HG03108 (cell line): ENCODE measurements at regions not wholly inside any gene's neighbourhood (a gene's known extent, or its start where the extent isn't known, plus 50 kb on each side); places are given as distances from the start of the nearest gene placed in this dataset.
A peak's percentile ranks its signal among the peaks of the same experiment; 100 is the strongest.

Experiments used
- ATAC-seq: cut with Tn5 transposase; IDR thresholded peaks from one replicate; pipeline ENCODE4 v1.9.1; 2021; ENCODE audit warnings: moderate library complexity; ENCODE audit not compliant: unreplicated experiment

- ATAC-seq: no peak
Observed at GRCh38 chr16:85431431-85432124, 181.5 kb upstream of the GSE1 start.

DNA sequence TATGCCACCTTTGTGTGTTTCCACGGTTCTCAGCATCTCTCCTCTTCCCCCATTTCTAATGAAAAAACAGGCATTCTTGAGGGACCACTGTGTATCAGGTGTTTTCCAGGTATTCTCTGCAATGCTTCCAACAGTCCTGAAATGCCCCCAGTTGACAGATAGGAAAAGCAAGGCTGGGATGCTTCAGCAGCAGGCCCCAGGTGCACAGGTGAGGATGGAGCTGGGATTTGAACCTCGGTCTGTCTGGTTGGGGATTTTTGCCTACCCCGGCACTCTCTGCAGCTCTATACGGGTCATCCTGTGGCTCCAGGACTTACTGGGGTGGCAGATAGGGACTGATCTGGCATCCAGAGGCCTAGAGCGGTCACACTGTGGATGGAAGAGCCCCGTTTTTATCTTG, 180.5 kb upstream of the GSE1 start:
- ATAC-seq: no peak

DNA sequence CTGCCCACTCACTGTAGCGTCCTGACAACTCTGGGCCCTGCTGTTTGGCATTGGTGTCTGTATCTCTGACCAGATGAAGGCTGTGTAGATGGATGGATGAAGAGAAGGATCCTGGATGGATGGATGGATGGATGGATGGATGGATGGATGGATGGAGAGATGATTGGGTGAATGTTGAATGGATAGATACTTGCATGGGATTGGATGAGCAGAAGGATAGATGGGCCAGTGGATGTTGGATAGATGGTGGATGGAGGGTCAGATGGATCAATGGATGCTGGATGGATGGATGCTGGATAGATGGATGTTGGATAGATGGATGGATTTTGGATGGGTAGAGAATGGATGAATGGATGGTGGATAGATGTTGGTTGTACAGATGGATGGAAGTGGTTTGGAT, 179.6 kb upstream of the GSE1 start:
- no peak for ATAC-seq

DNA sequence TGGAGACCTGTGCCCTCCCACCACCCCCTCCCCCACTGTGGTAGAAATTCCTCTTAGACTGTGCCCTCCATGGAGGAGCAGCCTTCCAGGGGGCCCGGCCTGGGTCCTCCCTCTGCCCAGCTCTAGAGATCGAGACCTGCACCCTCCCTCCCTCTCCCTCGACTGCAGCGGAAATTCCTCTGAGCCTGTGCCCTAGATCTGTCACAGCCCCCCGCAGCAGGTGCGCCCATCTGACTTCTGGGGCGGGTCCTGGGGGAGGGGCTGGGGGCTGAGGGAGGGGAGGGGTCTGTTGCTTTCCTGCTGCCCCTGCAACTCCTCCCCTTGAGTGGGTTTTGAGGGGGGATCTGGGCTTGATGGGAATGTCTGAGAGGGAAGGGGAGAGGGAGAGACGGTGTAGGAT, 177.8 kb upstream of the GSE1 start:
- no peak for ATAC-seq

- ATAC-seq: no peak
Observed at GRCh38 chr16:85435700-85436099, 177.4 kb upstream of the GSE1 start.

DNA sequence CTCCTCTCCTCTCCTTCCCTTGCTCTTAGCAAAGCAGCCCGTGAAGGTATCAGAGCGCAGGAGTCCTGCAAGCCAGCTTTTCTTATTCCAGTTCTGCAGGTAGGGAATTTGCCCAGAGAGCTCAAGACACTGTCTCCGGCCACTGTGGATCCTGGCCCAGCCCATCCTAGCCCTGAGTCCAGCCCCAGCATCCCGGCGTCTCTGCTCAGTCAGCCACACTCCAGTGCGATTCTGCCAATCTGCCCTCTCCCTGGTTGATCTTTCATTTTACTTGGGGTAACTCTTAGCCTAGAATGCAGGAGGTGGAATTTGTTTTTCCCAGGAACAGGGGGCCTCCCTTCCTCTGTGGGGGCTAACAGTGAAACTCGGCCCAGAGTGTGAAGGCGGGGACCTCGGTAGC, 176.9 kb upstream of the GSE1 start:
- ATAC-seq: no peak

- ATAC-seq: no peak
Observed at GRCh38 chr16:85436636-85437165, 176.4 kb upstream of the GSE1 start.

GRCh38 chr16:85437166-85438052, 175.7 kb upstream of the GSE1 start:
- ATAC-seq: no peak

- ATAC-seq: no peak
Observed at GRCh38 chr16:85438981-85439685, 174.0 kb upstream of the GSE1 start.

- no peak for ATAC-seq
Observed at GRCh38 chr16:85440744-85441143, 172.4 kb upstream of the GSE1 start.

- no peak for ATAC-seq
Observed at GRCh38 chr16:85441189-85441889, 171.8 kb upstream of the GSE1 start.

DNA sequence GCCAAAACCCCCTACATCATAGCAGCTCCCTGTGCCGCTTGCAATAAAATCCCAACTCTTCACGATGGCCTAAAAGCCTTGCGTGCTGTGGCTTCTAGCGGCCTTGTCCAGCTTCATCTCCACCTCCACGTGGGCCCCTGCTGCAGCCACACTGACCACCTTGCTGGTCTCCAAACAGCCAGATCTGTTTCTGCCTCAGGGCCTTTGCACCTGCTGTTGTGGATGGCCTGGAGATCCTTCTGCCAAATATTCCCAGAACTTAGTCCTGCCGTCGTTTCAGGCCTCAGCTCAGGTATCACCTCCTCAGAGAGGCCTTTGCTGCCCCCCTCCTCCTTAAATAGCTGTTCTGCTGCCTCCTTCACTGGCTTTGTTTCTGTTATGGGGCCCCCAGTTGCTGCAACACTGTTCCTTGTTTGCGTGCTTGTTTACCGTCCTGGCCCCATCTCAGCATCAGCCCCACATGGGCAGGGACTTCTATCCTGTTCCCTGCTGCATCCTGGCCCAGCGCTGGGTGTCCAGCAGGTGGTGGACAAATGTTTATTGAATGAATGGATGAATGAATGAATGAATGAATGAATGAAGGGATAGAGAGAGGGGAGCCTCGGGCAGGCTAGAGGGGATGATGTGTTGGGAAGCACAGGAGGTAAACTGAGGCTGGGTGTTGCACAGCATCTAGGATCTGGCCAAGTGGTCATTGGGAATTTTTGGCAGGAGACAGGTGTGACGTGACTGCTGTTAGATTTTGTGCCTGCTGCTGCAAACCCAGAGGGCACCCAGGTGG, 171.0 kb upstream of the GSE1 start:
- ATAC-seq: no peak

DNA sequence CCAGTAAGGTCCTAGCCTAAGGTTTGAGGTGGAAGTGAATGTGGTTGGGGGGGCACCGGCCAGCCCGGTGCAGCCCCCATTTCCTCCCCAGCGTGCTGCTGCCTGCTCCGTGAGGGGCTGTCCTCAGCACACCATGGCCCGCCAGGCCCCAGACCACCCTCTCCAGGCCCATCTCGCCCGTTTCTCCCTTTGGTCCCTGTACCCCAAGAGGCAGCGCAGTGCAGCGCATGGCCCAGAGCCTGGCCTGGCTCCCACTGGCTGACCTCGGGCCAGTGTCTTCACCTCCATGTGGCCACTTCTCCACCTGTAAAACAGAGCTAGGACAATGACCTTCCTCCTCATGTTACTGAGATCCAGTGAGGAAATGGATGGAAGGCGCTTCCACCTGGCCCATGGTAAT, 170.0 kb upstream of the GSE1 start:
- ATAC-seq: no peak

- no peak for ATAC-seq
Observed at GRCh38 chr16:85443531-85443930, 169.6 kb upstream of the GSE1 start.

- ATAC-seq: no peak
Observed at GRCh38 chr16:85445064-85445778, 167.9 kb upstream of the GSE1 start.

DNA sequence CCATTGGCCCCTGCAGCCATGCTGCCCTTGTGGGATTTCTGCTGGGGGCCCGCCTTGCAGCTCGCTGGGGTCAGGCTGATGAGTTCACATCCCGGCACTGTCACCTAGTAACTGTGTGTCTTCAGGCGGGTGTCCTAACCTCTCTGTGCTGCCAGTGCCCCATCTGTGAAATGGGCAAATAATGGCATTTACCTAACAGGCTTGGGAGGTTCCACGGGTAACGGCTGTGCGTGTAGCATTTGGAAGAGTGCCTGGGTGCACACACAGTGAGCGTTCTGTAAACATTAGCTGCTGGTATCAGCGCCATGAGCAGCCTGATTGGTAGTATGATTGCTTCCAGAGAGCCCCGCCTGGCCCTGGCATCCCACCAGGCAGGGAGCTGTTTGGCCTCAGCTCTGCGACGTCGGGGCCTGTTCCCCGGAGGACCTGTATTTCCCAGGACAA, 167.3 kb upstream of the GSE1 start:
- no peak for ATAC-seq

DNA sequence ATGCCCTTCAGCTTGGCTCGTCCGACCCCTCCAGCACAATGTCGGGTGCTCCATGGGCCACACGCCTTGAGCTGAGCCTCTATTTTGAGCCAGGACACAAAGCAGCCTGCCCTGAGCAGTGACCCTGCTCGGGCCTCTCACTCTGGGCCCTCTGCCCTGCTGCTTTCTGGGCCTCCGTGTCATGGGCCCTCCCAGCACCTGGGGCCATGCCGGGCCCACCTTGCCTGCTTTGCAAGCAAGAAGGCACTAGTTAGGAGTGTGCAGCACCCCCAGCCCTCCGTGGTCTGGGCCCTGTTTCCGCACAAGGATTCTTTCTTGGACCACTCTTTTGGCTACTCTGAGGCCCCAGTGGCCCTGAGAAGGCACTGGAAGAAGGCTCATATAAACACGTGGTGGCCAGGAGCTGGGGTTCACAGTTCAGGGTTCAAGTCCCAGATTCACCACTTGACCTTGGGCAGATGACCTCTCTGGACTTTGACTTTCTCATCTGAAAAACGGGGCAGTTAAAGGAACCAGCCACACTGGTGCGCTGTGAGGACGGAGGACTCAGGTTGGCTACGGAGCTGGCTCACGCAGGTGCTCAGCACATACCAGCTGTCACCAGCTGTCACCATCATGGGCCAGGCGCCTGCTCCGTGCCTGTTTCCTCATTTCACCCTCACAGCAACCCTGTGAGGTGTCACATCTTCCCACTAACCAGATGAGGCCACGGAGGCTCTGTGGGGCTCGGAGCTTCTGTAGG, 166.0 kb upstream of the GSE1 start:
- ATAC-seq: peak; percentile 58

DNA sequence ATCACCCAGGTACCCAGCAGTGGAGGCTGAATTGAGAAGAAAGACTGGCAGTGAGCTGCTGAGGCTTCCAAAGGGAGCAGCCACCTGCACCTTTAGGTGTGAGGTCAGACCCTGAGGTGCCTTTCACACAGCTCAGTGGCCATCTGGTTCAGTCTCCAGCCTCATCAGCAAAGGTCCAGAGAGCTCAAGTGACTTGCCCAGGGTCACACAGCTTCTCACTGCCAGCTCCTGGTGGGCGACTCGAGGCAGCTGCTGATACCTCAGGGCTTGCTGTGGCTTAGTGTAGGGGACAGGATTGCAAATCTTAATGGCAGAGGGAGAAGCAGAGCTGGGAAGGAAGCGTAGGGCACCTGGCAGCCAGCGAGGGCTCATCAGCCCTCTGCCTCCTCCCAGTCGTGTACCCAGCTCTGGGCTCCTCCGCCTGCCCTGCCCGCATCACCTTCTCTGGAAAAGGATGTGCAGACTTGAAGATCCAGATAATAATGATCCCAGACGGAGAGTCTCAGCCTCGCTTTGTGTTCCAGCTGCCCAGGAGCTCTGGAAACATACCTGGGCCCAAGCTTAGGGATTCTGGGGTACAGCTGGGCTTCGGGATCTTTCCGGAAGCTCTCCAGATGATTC, 165.3 kb upstream of the GSE1 start:
- ATAC-seq: peak; percentile 5
